Fibroblast of skin of abdomen (primary cell): ENCODE measurements at regions not wholly inside any gene's neighbourhood (a gene's known extent, or its start where the extent isn't known, plus 50 kb on each side); places are given as distances from the start of the nearest gene placed in this dataset.

Experiments
- DNase-seq: peaks from one replicate; pipeline ENCODE4 v3.0.0-alpha.2; 2013

GRCh38 chr4:41883988-41884734, 51.1 kb upstream of the TMEM33 start:
- no peak for DNase-seq

DNA sequence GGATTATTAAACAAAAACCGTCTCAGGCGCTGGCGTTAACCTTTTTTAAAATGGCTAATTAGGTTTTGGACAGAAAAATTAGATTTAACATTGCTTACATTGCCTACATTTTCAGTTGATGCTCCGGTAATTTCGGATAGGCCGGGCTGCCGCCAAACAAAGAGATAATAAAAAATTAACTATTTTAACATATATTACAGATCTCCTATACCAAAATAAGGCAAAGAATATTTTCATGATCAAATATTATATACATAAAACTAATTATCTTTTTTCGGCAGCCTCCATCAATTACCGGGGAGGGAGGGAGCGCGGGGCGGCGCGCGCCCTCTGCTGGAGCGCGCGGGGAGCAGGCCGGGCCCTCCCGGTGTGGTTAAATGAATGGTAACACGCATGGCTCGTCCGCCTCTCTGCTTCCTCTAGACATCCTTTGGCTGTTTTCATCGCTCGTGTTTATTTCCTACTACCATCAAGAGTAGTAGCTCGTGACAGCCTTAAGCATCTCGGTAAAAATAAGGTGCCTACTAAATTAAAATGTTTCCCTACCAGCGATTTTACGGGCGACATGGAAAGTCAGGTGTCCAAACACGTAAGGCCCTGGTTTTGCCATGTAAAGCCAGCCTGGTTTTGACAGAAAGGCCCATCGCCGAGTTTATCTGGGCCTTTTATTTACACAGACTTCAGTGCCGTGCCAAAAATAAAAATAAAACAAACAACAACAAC, 52.4 kb upstream of the TMEM33 start:
- DNase-seq, result peak; percentile 8

DNA sequence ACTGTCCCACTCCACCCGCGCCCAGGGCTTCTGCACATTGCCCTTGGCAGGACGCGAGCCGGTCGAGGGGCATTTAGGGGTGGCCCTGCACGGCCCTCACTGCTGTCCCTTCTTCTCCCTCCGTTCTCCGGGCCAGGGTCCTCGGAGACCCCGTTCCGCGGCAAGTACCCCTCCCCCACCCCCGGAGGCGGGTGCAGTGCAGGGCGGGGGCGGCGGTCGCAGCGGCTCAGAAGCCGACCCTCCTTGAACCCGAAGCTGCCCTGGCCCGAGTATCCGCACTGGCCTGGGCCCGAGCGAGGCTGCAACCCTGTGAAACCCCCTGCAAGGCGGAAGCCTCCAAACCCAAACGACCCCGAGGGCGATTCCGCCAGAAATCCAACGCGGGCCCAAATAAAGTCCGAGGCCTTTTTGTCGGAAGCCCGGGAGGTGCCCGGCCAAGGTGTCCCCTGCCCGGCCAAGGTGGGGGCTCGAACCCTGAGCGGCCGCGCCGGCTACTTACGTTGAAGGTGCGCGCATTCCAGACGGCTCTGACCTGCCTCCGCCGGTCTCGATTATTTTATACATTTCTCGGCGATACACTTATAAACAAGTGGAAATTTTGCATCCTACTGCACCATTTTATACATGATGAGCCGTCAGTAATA, 53.1 kb upstream of the TMEM33 start:
- no peak for DNase-seq

GRCh38 chr4:41880840-41881831, 54.1 kb upstream of the TMEM33 start:
- no peak for DNase-seq

DNA sequence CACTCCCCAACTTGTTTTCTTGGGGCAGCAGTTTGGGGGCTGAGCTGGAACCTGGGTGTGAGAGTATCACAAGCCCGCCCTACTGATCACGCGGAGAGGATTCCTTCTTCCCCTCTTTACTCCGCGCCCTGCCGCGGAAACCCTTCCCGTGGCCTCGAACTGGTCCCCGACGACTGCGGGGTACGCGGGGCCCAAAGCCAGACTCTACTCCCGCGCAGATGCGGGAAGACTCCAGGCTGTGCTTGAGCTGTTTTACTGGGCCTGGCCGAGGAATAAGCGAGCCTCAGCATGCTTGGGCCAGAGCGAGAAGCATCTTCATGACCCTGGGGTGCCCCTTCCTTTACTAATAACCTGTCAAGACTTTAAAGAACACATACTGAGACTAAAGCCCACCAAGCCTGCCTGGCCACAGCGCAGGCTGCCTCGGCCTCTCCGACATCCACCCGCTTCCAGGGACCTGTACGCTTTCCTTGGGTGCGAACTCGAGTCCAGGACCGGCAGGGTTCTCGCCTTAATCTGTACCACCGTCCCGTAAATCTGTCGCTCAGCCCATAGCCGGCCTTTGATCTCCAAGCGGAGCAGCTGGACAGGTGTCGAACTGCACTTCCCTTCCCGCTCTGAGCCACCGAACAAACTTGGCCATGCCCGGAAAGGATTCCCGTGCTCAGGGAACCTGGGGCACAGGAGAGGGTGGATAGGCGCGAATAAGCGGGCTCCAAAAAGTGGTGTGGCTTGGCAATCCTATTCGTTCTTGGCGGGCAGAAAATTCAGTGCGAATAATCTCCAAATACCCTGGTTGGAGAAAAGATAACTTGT, 55.0 kb upstream of the TMEM33 start:
- DNase-seq, result no peak

DNA sequence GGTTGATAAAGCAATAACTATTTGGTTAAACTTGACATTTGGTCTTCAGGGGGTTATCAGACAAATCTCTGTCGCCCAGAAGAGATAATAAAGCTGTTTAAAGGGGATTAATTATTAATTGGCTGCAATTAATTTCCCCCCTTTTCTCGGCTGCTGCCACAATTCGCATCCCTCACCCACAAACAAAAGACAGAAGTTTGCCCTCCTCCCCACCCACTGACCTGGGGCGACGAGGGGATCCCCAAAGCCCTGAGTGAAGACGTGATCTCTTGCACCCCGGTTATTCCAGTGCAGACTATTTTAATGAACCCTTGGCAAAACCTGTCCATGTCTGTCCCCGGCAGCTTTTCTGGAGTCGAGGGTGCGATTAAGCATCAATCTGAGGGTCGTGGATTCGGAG, 55.7 kb upstream of the TMEM33 start:
- DNase-seq, result no peak

GRCh38 chr4:41878991-41879491, 56.2 kb upstream of the TMEM33 start:
- DNase-seq, result no peak

- DNase-seq, result no peak
Observed at GRCh38 chr4:41878170-41878969, 56.9 kb upstream of the TMEM33 start.

GRCh38 chr4:41877020-41877796, 58.0 kb upstream of the TMEM33 start:
- no peak for DNase-seq

GRCh38 chr4:41874873-41875272, 60.4 kb upstream of the TMEM33 start:
- DNase-seq, result no peak

DNA sequence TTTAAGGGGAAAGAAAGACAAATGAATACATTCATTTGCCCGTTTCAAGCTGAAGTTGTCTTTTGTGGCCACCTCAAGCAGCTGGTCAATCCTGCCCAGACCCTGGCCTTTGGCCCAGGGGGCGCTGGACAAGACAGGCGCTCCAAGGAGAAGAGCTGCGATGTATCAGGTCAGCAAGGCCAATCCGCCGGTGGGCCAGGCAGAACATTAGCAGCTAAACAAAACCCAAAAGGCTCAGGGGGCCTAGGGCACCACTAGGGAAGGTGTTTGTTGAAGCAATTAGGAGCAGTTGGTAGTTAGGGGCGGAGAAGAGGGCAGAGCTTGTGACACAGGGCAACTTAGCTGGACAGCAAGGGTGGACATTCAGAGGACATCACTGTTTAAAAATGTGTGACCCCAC, 60.8 kb upstream of the TMEM33 start:
- no peak for DNase-seq

- no peak for DNase-seq
Observed at GRCh38 chr4:41873380-41874295, 61.6 kb upstream of the TMEM33 start.

DNA sequence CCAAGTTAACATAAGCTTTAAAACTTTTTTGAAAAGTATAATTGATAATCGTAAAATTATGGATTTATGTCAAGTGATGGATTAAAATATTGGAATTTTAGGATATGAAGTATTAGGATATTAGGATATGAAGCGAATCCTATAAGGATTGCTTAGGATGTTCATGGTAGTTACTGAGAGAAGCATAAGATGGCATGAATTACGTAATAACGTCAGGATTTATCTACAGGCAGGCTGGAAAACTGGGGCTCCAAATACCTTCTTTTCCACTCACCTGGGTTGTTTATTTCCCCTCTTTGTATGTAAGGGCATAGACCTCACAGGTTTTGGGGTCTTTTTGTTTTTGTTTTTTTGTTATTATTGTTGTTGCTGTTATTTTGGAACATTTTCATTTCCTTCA, 65.2 kb upstream of the TMEM33 start:
- DNase-seq, result no peak

DNA sequence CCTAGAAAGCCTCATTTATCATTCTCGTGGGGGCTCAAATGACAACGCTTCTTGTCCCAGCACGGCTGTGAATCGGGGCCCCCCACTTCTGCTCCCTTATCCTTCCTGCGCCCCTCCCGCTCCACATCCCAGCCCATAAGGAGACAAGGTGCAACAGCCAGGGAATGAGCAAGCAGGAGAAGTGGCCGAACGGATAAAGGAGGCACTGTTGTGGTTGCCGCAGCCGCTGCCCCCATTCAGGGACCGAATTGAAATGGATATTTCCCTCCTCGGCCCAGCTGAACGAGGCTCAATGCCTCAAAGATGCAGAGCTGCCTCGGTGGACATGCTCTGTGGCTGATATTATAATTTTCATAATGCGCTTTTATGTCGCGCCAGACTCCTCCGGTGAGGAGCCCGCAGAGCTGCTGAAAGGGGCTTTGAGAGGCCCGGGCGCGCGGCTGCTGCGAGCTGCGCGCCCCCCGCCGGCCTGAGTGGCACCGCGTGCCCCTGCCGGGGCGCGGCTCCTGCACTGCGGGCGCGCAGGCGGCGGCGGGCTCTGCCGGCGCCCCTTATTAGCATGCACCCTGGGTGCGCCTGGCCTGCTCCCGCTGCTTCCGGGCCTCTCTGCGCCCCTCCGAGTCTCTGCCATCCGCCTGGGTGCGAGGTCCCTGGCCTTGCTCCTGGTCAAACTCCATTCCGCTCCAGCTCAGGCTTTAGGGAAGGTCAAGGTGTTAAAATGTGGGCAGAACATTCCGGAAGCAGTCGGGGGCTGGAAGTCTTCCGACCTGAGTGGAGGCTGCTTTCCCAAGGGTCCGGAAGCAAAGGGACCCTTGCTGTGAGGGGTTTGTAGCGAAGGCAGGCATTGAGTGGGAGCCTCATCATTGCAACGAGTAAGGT, 68.2 kb upstream of the TMEM33 start:
- DNase-seq, result no peak

DNA sequence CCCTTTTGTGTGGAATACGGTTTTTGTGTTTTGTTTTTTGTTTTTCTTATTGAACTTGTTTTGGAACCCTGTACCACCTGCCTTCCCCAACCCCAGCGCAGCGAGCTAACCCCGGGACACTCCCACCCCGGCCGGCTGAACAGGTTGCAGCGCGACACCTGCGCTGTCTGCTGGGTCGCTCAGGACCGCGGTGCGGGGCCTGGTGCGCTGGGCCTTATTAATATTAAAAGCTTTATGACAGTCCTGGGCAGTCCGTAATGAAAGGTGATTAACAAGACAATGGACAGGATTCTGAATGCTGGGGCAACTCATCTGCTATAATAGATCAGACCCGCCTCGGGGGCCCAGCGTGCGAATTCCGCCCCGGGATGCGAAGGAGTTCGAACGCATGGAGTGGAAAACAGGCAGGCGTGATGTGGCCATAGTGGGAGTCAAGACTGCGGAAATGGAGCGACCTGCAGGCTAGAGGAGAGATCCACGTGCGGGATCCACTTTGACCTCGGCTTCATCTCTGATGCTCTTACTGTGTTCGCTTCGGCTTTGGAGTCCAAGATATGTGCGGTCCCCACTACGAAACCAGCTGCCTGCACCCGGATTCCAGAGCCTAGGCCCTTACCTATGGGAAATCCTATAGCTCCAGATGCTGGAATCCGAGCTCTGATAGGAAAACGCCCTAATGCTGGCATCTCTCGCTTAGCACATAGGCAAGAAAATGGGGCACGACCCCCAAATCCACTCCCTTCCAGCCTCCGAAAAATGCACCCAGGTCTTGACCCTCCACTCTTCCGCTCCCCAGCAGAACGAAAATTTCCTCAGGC, 69.0 kb upstream of the TMEM33 start:
- no peak for DNase-seq

- no peak for DNase-seq
Observed at GRCh38 chr4:41865306-41865980, 69.8 kb upstream of the TMEM33 start.
